ENCODE measurements at regions not wholly inside any gene's neighbourhood (a gene's known extent, or its start where the extent isn't known, plus 50 kb on each side); places are given as distances from the start of the nearest gene placed in this dataset.

DNA sequence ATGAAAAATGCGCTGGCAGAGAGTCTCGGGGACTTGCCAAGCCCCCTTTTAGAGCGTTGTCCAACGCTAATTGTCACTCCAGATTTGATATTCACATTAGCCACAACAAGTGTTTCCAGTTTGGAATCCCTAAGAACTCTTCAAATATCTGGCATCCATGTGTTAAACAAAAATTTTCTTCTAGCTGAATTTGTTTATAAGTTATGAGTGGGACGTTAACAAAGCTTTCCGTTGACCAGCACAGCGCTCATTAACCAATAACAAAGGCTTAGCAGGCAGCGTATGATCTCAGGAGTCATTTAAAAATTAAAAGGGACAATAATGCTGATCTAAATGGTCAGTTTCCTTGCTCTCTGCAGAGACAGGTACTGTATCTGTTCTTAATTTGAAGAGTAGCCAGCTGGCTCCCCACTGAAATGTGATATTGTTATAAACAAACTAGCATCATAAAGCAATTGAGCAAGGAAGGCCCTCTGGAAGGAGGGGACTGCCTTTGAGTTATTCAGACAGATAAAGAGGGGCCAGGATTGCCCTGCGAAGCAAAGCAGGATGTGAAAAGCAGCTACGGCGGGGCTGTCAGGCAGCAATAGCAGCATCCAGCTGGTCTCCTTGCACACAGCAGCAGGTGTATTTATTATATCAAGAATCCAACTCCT lies 337.2 kb upstream of the SALL3 start:
- TF ChIP-seq POLR2AphosphoS5 (IDR thresholded peaks at IDR 0.05; ENCODE audit: low read depth, low read length) (no peak), SIN3A (IDR thresholded peaks at IDR 0.05; ENCODE audit: borderline replicate concordance, insufficient read depth, low read length) (no peak)
- TF ChIP-seq, protein P1, sequence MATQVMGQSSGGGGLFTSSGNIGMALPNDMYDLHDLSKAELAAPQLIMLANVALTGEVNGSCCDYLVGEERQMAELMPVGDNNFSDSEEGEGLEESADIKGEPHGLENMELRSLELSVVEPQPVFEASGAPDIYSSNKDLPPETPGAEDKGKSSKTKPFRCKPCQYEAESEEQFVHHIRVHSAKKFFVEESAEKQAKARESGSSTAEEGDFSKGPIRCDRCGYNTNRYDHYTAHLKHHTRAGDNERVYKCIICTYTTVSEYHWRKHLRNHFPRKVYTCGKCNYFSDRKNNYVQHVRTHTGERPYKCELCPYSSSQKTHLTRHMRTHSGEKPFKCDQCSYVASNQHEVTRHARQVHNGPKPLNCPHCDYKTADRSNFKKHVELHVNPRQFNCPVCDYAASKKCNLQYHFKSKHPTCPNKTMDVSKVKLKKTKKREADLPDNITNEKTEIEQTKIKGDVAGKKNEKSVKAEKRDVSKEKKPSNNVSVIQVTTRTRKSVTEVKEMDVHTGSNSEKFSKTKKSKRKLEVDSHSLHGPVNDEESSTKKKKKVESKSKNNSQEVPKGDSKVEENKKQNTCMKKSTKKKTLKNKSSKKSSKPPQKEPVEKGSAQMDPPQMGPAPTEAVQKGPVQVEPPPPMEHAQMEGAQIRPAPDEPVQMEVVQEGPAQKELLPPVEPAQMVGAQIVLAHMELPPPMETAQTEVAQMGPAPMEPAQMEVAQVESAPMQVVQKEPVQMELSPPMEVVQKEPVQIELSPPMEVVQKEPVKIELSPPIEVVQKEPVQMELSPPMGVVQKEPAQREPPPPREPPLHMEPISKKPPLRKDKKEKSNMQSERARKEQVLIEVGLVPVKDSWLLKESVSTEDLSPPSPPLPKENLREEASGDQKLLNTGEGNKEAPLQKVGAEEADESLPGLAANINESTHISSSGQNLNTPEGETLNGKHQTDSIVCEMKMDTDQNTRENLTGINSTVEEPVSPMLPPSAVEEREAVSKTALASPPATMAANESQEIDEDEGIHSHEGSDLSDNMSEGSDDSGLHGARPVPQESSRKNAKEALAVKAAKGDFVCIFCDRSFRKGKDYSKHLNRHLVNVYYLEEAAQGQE (IDR thresholded peaks at IDR 0.05; ENCODE audit: insufficient read depth in 1 of 2, low read depth in 2 of 2, low read length in 2 of 2), result no peak
